KOPT-K1 (cell line): ENCODE measurements at regions not wholly inside any gene's neighbourhood (a gene's known extent, or its start where the extent isn't known, plus 50 kb on each side); places are given as distances from the start of the nearest gene placed in this dataset.

ENCODE experiments used
- H3K27ac ChIP-seq: fragments of 200-600 bp; sonication (generic); 2 replicates; pipeline ENCODE4 v1.5.1; 2016; ENCODE audit warnings: antibody characterized with exemption, mild to moderate bottlenecking, low read depth, low read length; ENCODE audit not compliant: poor library complexity, severe bottlenecking
- H3K36me3 ChIP-seq: fragments of 200-600 bp; sonication (generic); 2 replicates; pipeline ENCODE4 v1.5.1; 2017; ENCODE audit warnings: antibody characterized with exemption, mild to moderate bottlenecking, low read length, moderate library complexity; ENCODE audit not compliant: insufficient read depth
- H3K9me3 ChIP-seq: fragments of 200-600 bp; sonication (generic); 2 replicates; pipeline ENCODE4 v1.5.1; 2017; ENCODE audit warnings: antibody characterized with exemption, low read length, mild to moderate bottlenecking; ENCODE audit not compliant: insufficient read depth, poor library complexity, severe bottlenecking

GRCh38 chr13:74574964-74575728 is 440.9 kb upstream of the KLF12 start:
- no peak overlapping the region for H3K27ac ChIP-seq

GRCh38 chr13:74573654-74574053 is 439.4 kb upstream of the KLF12 start:
- no peaks in the 10 kb centered on the region for H3K36me3 ChIP-seq
- H3K27ac ChIP-seq, result no peak overlapping the region
- H3K9me3 ChIP-seq, result no peaks in the 10 kb centered on the region

More at GRCh38 chr13:74574964-74575728, 440.9 kb upstream of the KLF12 start:
- H3K36me3 ChIP-seq, result no peaks in the 10 kb centered on the region
- H3K9me3 ChIP-seq, result no peaks in the 10 kb centered on the region

GRCh38 chr13:74571811-74572210 is 437.6 kb upstream of the KLF12 start:
- Histone ChIP-seq H3K9me3 (no peaks in the 10 kb centered on the region), H3K27ac (no peak overlapping the region), H3K36me3 (no peaks in the 10 kb centered on the region)

GRCh38 chr13:74570834-74571233 is 436.6 kb upstream of the KLF12 start:
- no peaks in the 10 kb centered on the region for H3K9me3 ChIP-seq
- H3K36me3 ChIP-seq, result no peaks in the 10 kb centered on the region
- no peak overlapping the region for H3K27ac ChIP-seq

GRCh38 chr13:74570046-74570445 is 435.8 kb upstream of the KLF12 start:
- Histone ChIP-seq H3K9me3 (no peaks in the 10 kb centered on the region), H3K36me3 (no peaks in the 10 kb centered on the region), H3K27ac (no peak overlapping the region)

GRCh38 chr13:74569251-74569650 is 435.0 kb upstream of the KLF12 start:
- Histone ChIP-seq H3K27ac (no peak overlapping the region), H3K9me3 (no peaks in the 10 kb centered on the region), H3K36me3 (no peaks in the 10 kb centered on the region)

GRCh38 chr13:74567485-74567884 is 433.3 kb upstream of the KLF12 start:
- H3K27ac ChIP-seq, result no peak overlapping the region
- H3K36me3 ChIP-seq, result no peaks in the 10 kb centered on the region
- H3K9me3 ChIP-seq, result no peaks in the 10 kb centered on the region

GRCh38 chr13:74562381-74562780 is 428.2 kb upstream of the KLF12 start:
- no peak overlapping the region for H3K27ac ChIP-seq

GRCh38 chr13:74561155-74561554 is 427.0 kb upstream of the KLF12 start:
- no peaks in the 10 kb centered on the region for H3K36me3 ChIP-seq
- no peaks in the 10 kb centered on the region for H3K9me3 ChIP-seq
- H3K27ac ChIP-seq, result no peak overlapping the region

More at GRCh38 chr13:74562381-74562780, 428.2 kb upstream of the KLF12 start:
- H3K9me3 ChIP-seq, result no peaks in the 10 kb centered on the region
- H3K36me3 ChIP-seq, result no peaks in the 10 kb centered on the region

GRCh38 chr13:74560325-74560724 is 426.1 kb upstream of the KLF12 start:
- Histone ChIP-seq H3K27ac (no peak overlapping the region), H3K9me3 (no peaks in the 10 kb centered on the region), H3K36me3 (no peaks in the 10 kb centered on the region)

GRCh38 chr13:74557870-74558269 is 423.7 kb upstream of the KLF12 start:
- no peaks in the 10 kb centered on the region for H3K36me3 ChIP-seq
- H3K27ac ChIP-seq, result no peak overlapping the region
- H3K9me3 ChIP-seq, result no peaks in the 10 kb centered on the region

- H3K27ac ChIP-seq, result no peak overlapping the region
- H3K36me3 ChIP-seq, result no peaks in the 10 kb centered on the region
- no peaks in the 10 kb centered on the region for H3K9me3 ChIP-seq
These were observed 421.6 kb upstream of the KLF12 start for GRCh38 chr13:74555651-74556420.

- Histone ChIP-seq H3K36me3 (no peaks in the 10 kb centered on the region), H3K9me3 (no peaks in the 10 kb centered on the region), H3K27ac (no peak overlapping the region)
These were observed 421.0 kb upstream of the KLF12 start for GRCh38 chr13:74555276-74555625.

GRCh38 chr13:74554569-74555275 is 420.5 kb upstream of the KLF12 start:
- Histone ChIP-seq H3K27ac (no peak overlapping the region), H3K9me3 (no peaks in the 10 kb centered on the region), H3K36me3 (no peaks in the 10 kb centered on the region)

- Histone ChIP-seq H3K36me3 (no peaks in the 10 kb centered on the region), H3K27ac (no peak overlapping the region), H3K9me3 (no peaks in the 10 kb centered on the region)
These were observed 415.8 kb upstream of the KLF12 start for GRCh38 chr13:74550039-74550438.
